ENCODE measurements at regions not wholly inside any gene's neighbourhood (a gene's known extent, or its start where the extent isn't known, plus 50 kb on each side); places are given as distances from the start of the nearest gene placed in this dataset.
"Not testable (repeated sequence)": the region's sequence is repeated elsewhere in the genome, so short reads cannot be mapped to it uniquely, and the experiment has no call there.

- no peak for DNase-seq (ENCODE audit: extremely low read depth in 1 of 11, low read depth in 9 of 11, low spot score in 4 of 11)
Observed at GRCh38 chr6:903761-904160, 210.8 kb upstream of the EXOC2 start.

GRCh38 chr6:901696-902460 is 208.9 kb upstream of the EXOC2 start:
- DNase-seq (ENCODE audit: extremely low read depth in 1 of 11, low read depth in 9 of 11, low spot score in 4 of 11), result no peak

GRCh38 chr6:900716-901605 is 208.0 kb upstream of the EXOC2 start:
- no peak for DNase-seq (ENCODE audit: extremely low read depth in 1 of 11, low read depth in 9 of 11, low spot score in 4 of 11)

- no peak for DNase-seq (ENCODE audit: extremely low read depth in 1 of 11, low read depth in 9 of 11, low spot score in 4 of 11)
Observed at GRCh38 chr6:897528-898207, 204.7 kb upstream of the EXOC2 start.

- no peak for DNase-seq (ENCODE audit: extremely low read depth in 1 of 11, low read depth in 9 of 11, low spot score in 4 of 11)
Observed at GRCh38 chr6:894274-894673, 201.3 kb upstream of the EXOC2 start.

GRCh38 chr6:890995-891394 is 198.1 kb upstream of the EXOC2 start:
- no peak for DNase-seq (ENCODE audit: extremely low read depth in 1 of 11, low read depth in 9 of 11, low spot score in 4 of 11)

- no peak for DNase-seq (ENCODE audit: extremely low read depth in 1 of 11, low read depth in 9 of 11, low spot score in 4 of 11)
Observed at GRCh38 chr6:890201-890600, 197.3 kb upstream of the EXOC2 start.

GRCh38 chr6:887583-888235 is 194.8 kb upstream of the EXOC2 start:
- no peak for DNase-seq (ENCODE audit: extremely low read depth in 1 of 11, low read depth in 9 of 11, low spot score in 4 of 11)

- not testable (repeated sequence) for DNase-seq (ENCODE audit: extremely low read depth in 1 of 11, low read depth in 9 of 11, low spot score in 4 of 11)
Observed at GRCh38 chr6:886116-886515, 193.2 kb upstream of the EXOC2 start.

GRCh38 chr6:885051-885590 is 192.2 kb upstream of the EXOC2 start:
- DNase-seq (ENCODE audit: extremely low read depth in 1 of 11, low read depth in 9 of 11, low spot score in 4 of 11), result no peak

GRCh38 chr6:884570-884969 is 191.6 kb upstream of the EXOC2 start:
- no peak for DNase-seq (ENCODE audit: extremely low read depth in 1 of 11, low read depth in 9 of 11, low spot score in 4 of 11)

- DNase-seq (ENCODE audit: extremely low read depth in 1 of 11, low read depth in 9 of 11, low spot score in 4 of 11), result no peak
Observed at GRCh38 chr6:882084-882598, 189.2 kb upstream of the EXOC2 start.

GRCh38 chr6:878179-878578 is 185.2 kb upstream of the EXOC2 start:
- DNase-seq (ENCODE audit: extremely low read depth in 1 of 11, low read depth in 9 of 11, low spot score in 4 of 11), result no peak

- DNase-seq (ENCODE audit: extremely low read depth in 1 of 11, low read depth in 9 of 11, low spot score in 4 of 11), result no peak
Observed at GRCh38 chr6:875012-875411, 182.1 kb upstream of the EXOC2 start.

GRCh38 chr6:872570-873125 is 179.7 kb upstream of the EXOC2 start:
- no peak for DNase-seq (ENCODE audit: extremely low read depth in 1 of 11, low read depth in 9 of 11, low spot score in 4 of 11)

- DNase-seq (ENCODE audit: extremely low read depth in 1 of 11, low read depth in 9 of 11, low spot score in 4 of 11), result no peak
Observed at GRCh38 chr6:871503-871902, 178.6 kb upstream of the EXOC2 start.

- no peak for DNase-seq (ENCODE audit: extremely low read depth in 1 of 11, low read depth in 9 of 11, low spot score in 4 of 11)
Observed at GRCh38 chr6:870096-870495, 177.2 kb upstream of the EXOC2 start.

GRCh38 chr6:868201-868600 is 175.3 kb upstream of the EXOC2 start:
- DNase-seq (ENCODE audit: extremely low read depth in 1 of 11, low read depth in 9 of 11, low spot score in 4 of 11), result no peak

GRCh38 chr6:867378-867777 is 174.4 kb upstream of the EXOC2 start:
- DNase-seq (ENCODE audit: extremely low read depth in 1 of 11, low read depth in 9 of 11, low spot score in 4 of 11), result no peak

All from renal cortex interstitium (tissue), 11 donors.